DOHH2 (cell line): ENCODE measurements at regions not wholly inside any gene's neighbourhood (a gene's known extent, or its start where the extent isn't known, plus 50 kb on each side); places are given as distances from the start of the nearest gene placed in this dataset.

Experiments used
- CTCF ChIP-seq: fragments of 200-600 bp; sonication (generic); IDR thresholded peaks from one replicate; pipeline ENCODE4 v1.5.1; 2014; ENCODE audit warnings: antibody characterized with exemption, mild to moderate bottlenecking, low read depth, low read length; ENCODE audit not compliant: poor library complexity, severe bottlenecking
- EZH2phosphoT487 ChIP-seq: fragments of 200-600 bp; sonication (generic); IDR thresholded peaks from 2 replicates; pipeline ENCODE4 v1.6.1; 2017; ENCODE audit warnings: borderline replicate concordance, mild to moderate bottlenecking, antibody characterized with exemption, low read length, moderate library complexity, mixed read lengths

GRCh38 chr2:57461624-57462023 lies 585.0 kb upstream of the VRK2 start:
- no peak for TF ChIP-seq CTCF
- TF ChIP-seq EZH2phosphoT487: no peak
